HG02763 (cell line): ENCODE measurements at regions not wholly inside any gene's neighbourhood (a gene's known extent, or its start where the extent isn't known, plus 50 kb on each side); places are given as distances from the start of the nearest gene placed in this dataset.

Experiments used
- ATAC-seq: cut with Tn5 transposase; IDR thresholded peaks from one replicate; pipeline ENCODE4 v1.9.1; 2021; ENCODE audit warnings: mild to moderate bottlenecking, moderate library complexity; ENCODE audit not compliant: unreplicated experiment

DNA sequence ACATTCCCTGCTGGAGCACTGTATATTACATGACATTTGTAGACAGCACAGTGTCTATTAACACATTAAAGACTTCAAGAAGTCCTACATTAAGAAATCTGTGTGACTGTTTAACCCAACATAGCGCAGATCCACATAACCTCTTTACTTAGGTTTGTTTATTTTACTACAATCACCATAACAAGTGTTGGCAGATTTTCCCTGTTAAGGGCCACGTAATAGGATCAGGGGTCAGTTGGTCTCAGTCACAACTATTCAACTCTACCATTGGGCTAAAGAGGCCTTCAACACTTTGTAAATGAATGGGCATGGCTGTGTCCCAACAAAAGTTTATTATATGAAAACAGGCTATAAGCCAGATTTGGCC is 51.3 kb upstream of the ADORA2B start:
- ATAC-seq = no peak

- ATAC-seq = no peak
These were observed 50.7 kb upstream of the ADORA2B start for GRCh38 chr17:15894258-15894657.

DNA sequence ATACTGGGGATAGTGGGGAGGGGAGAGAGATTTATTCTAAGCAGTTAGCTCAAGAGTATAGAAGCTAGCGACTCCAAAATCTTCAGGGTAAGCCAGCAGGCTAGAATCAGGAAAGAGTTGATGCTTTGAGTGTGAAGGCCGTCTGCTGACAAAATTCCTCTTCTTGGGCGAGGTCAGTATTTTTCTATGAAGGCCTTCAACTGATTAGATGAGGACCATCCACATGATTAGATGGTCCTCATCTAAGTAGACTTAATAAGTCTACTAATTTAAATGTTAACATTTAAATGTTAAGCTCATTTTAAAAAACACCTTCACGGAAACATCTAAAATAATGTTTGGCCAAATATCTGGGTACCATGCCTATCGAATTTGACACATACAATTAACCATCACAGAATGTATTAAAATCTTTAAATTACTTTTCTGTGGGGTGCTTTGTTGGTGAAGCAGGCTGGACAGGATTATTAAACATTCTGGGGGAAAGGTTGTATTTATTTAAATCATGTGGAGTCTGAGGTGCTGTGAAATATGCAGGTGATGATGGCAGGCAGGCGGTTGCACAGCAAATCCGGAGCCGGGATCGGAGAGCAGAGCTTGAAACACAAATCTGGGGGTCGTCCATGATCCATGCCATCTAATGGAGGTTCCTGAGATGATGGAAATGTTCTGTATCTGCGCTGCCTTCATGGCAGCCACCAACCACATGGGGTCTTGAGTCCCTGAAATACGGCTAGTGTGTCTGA is 49.8 kb upstream of the ADORA2B start:
- ATAC-seq = no peak
